ENCODE measurements at regions not wholly inside any gene's neighbourhood (a gene's known extent, or its start where the extent isn't known, plus 50 kb on each side); places are given as distances from the start of the nearest gene placed in this dataset.
A peak's percentile ranks its signal among the peaks of the same experiment; 100 is the strongest.
"Not testable (repeated sequence)": the region's sequence is repeated elsewhere in the genome, so short reads cannot be mapped to it uniquely, and the experiment has no call there.

- DNase-seq: no peak
Observed at GRCh38 chr4:140249351-140249750, 95.4 kb upstream of the MAML3 start.

GRCh38 chr4:140247237-140247636, 93.3 kb upstream of the MAML3 start:
- DNase-seq: no peak

- no peak for DNase-seq
Observed at GRCh38 chr4:140246216-140246615, 92.2 kb upstream of the MAML3 start.

GRCh38 chr4:140244328-140244727, 90.3 kb upstream of the MAML3 start:
- no peak for DNase-seq

- DNase-seq: peak; percentile 72
Observed at GRCh38 chr4:140243278-140243753, 89.3 kb upstream of the MAML3 start.

GRCh38 chr4:140242357-140243277, 88.6 kb upstream of the MAML3 start:
- DNase-seq: no peak

- peak; percentile 64 for DNase-seq
Observed at GRCh38 chr4:140240237-140240636, 86.3 kb upstream of the MAML3 start.

- DNase-seq: no peak
Observed at GRCh38 chr4:140239311-140239710, 85.3 kb upstream of the MAML3 start.

GRCh38 chr4:140238351-140239056, 84.5 kb upstream of the MAML3 start:
- no peak for DNase-seq

GRCh38 chr4:140237616-140238350, 83.8 kb upstream of the MAML3 start:
- DNase-seq: peak; percentile 61

- DNase-seq: no peak
Observed at GRCh38 chr4:140236654-140237169, 82.7 kb upstream of the MAML3 start.

- DNase-seq: no peak
Observed at GRCh38 chr4:140234697-140235060, 80.7 kb upstream of the MAML3 start.

- no peak for DNase-seq
Observed at GRCh38 chr4:140233791-140234696, 80.1 kb upstream of the MAML3 start.

- DNase-seq: no peak
Observed at GRCh38 chr4:140229881-140230280, 75.9 kb upstream of the MAML3 start.

GRCh38 chr4:140227286-140227685, 73.3 kb upstream of the MAML3 start:
- DNase-seq: no peak

GRCh38 chr4:140223056-140223810, 69.2 kb upstream of the MAML3 start:
- DNase-seq: no peak

GRCh38 chr4:140222171-140222570, 68.2 kb upstream of the MAML3 start:
- DNase-seq: no peak

GRCh38 chr4:140220058-140220457, 66.1 kb upstream of the MAML3 start:
- DNase-seq: no peak

GRCh38 chr4:140219567-140219966, 65.6 kb upstream of the MAML3 start:
- DNase-seq: no peak

GRCh38 chr4:140219070-140219469, 65.1 kb upstream of the MAML3 start:
- not testable (repeated sequence) for DNase-seq
